GM19468 (cell line): ENCODE measurements at regions not wholly inside any gene's neighbourhood (a gene's known extent, or its start where the extent isn't known, plus 50 kb on each side); places are given as distances from the start of the nearest gene placed in this dataset.

Experiments
- ATAC-seq: cut with Tn5 transposase; IDR thresholded peaks from one replicate; pipeline ENCODE4 v1.9.1; 2021; ENCODE audit warnings: mild to moderate bottlenecking, moderate library complexity, moderate number of reproducible peaks; ENCODE audit not compliant: unreplicated experiment; ENCODE audit errors: extremely low read depth

GRCh38 chr3:150079029-150079739 lies 108.5 kb upstream of the PFN2 start:
- no peak for ATAC-seq

- ATAC-seq, result no peak
Measured at GRCh38 chr3:150077581-150078247, 107.0 kb upstream of the PFN2 start.

GRCh38 chr3:150077107-150077506 lies 106.4 kb upstream of the PFN2 start:
- no peak for ATAC-seq

- no peak for ATAC-seq
Measured at GRCh38 chr3:150076443-150076842, 105.7 kb upstream of the PFN2 start.

GRCh38 chr3:150075417-150075865 lies 104.7 kb upstream of the PFN2 start:
- ATAC-seq, result no peak

- no peak for ATAC-seq
Measured at GRCh38 chr3:150074697-150075416, 104.2 kb upstream of the PFN2 start.

GRCh38 chr3:150074277-150074676 lies 103.6 kb upstream of the PFN2 start:
- ATAC-seq, result no peak

- ATAC-seq, result no peak
Measured at GRCh38 chr3:150073513-150073912, 102.8 kb upstream of the PFN2 start.

- no peak for ATAC-seq
Measured at GRCh38 chr3:150073031-150073430, 102.3 kb upstream of the PFN2 start.

GRCh38 chr3:150072576-150072975 lies 101.9 kb upstream of the PFN2 start:
- no peak for ATAC-seq

GRCh38 chr3:150070271-150070670 lies 99.6 kb upstream of the PFN2 start:
- no peak for ATAC-seq

- no peak for ATAC-seq
Measured at GRCh38 chr3:150069633-150070032, 98.9 kb upstream of the PFN2 start.

GRCh38 chr3:150069154-150069527 lies 98.4 kb upstream of the PFN2 start:
- no peak for ATAC-seq

GRCh38 chr3:150068440-150069153 lies 97.9 kb upstream of the PFN2 start:
- ATAC-seq, result no peak

GRCh38 chr3:150067561-150067960 lies 96.9 kb upstream of the PFN2 start:
- no peak for ATAC-seq

- ATAC-seq, result no peak
Measured at GRCh38 chr3:150064971-150065370, 94.3 kb upstream of the PFN2 start.

GRCh38 chr3:150063237-150063636 lies 92.5 kb upstream of the PFN2 start:
- no peak for ATAC-seq

GRCh38 chr3:150062492-150062891 lies 91.8 kb upstream of the PFN2 start:
- ATAC-seq, result no peak

GRCh38 chr3:150061288-150062024 lies 90.8 kb upstream of the PFN2 start:
- ATAC-seq, result no peak

- no peak for ATAC-seq
Measured at GRCh38 chr3:150059729-150060128, 89.0 kb upstream of the PFN2 start.
